ENCODE measurements at regions not wholly inside any gene's neighbourhood (a gene's known extent, or its start where the extent isn't known, plus 50 kb on each side); places are given as distances from the start of the nearest gene placed in this dataset.

DNA sequence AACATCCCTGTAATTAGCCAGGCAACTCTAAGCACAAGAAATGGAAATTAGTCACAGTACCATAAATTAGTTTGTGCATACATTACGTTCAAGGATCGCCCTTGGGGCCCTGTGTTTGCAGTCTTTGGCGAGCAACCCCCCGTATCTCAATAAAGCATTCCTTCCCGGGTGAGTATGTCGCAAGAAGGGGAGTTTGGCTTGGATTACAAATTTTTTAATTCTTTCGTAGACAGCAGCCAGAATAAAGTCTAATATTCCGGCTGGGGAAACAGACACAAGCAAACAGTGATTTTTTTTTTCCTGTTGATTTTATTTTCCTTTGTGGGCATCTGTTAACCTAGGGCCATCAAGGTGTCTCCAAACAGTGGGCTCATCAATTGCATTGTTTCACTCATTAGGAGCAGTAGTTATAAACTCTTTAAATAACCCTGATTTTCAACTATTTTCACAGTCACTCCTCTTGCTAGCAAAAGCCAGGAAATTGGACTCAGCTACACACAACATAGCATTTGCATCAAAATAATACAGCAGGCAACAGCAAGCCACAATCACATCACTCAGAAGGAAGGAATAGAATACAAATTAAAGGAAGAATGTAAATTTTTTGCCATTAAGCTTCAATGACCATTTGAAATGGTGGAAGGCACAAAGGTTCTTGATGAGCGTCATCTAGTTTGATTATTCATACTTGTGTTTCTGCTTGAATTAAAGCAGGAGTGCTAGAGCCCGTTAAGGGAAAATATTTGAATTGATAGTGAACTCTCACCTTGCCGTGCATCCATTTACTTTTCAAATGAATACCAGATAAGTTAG is 85.3 kb downstream of the LINC00237 start:
- Histone ChIP-seq H3K27me3 (ENCODE audit: control insufficient read depth in 1 of 2, insufficient read depth in 2 of 2, low read length in 2 of 2) (no peaks in the 10 kb centered on the region), H3K27ac (ENCODE audit: low read depth in 2 of 2, low read length in 1 of 2) (no peak overlapping the region), H3K9me3 (ENCODE audit: control insufficient read depth in 2 of 2, insufficient read depth in 1 of 2, low read depth in 1 of 2, low read length in 1 of 2) (no peaks in the 10 kb centered on the region), H3K36me3 (ENCODE audit: control insufficient read depth in 2 of 2, insufficient read depth in 2 of 2, low read length in 1 of 2) (no peaks in the 10 kb centered on the region), H3K4me3 (ENCODE audit: low read depth in 1 of 2, low read length in 2 of 2) (no peak overlapping the region), H3K4me1 (ENCODE audit: control insufficient read depth in 2 of 2, insufficient read depth in 2 of 2, low read length in 1 of 2) (no peaks in the 10 kb centered on the region)
- WGBS, 2 donors, result 39 to 49% methylated on average over 11 of the region's 11 CpGs

DNA sequence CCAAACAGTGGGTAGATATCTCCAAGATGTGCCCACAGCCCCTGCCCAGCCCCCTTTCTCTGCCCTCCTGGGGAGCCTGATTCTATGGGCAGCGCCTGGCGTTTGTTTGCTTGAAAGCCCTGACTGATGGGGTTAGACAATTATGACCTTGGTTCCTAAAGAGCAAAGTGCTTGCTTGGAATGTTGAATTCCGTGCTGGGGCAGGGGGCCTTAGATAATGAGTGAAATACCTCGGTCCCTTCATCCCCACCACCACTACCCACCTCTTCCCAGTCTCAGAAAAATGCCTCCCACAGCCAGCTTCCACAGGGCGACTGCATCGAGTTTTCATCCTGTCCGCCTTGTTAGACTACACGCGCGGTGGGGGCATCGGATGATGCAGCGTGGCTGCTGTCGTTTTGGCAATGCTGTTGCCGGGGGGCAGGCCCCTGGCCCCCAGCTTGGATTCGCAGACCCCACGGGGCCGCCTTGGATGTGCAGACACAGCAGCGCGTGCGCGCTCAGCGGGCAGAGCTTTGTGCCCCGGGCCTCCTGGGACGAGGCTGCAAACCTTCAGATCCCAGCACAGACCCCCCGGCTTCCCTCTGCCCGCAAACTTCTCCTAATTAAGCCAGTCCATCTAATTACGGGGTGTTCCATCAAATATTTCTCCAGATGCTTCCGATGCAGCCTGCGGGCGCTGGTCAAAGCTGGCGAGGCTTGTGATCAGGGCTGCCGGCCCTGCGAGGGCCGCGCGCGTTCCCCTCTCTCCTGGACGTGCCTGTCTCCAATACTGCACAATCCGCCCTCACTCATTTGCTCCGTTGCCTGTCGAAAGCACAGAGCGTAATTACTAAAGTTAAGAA is 86.1 kb downstream of the LINC00237 start:
- Histone ChIP-seq H3K4me1 (ENCODE audit: control insufficient read depth in 2 of 2, insufficient read depth in 2 of 2, low read length in 1 of 2) (no peaks in the 10 kb centered on the region), H3K27ac (ENCODE audit: low read depth in 2 of 2, low read length in 1 of 2) (no peak overlapping the region), H3K4me3 (ENCODE audit: low read depth in 1 of 2, low read length in 2 of 2) (no peak overlapping the region), H3K36me3 (ENCODE audit: control insufficient read depth in 2 of 2, insufficient read depth in 2 of 2, low read length in 1 of 2) (no peaks in the 10 kb centered on the region), H3K9me3 (ENCODE audit: control insufficient read depth in 2 of 2, insufficient read depth in 1 of 2, low read depth in 1 of 2, low read length in 1 of 2) (no peaks in the 10 kb centered on the region), H3K27me3 (ENCODE audit: control insufficient read depth in 1 of 2, insufficient read depth in 2 of 2, low read length in 2 of 2) (no peaks in the 10 kb centered on the region)
- WGBS, 2 donors, result 18 to 23% methylated on average over 42 of the region's 42 CpGs

DNA sequence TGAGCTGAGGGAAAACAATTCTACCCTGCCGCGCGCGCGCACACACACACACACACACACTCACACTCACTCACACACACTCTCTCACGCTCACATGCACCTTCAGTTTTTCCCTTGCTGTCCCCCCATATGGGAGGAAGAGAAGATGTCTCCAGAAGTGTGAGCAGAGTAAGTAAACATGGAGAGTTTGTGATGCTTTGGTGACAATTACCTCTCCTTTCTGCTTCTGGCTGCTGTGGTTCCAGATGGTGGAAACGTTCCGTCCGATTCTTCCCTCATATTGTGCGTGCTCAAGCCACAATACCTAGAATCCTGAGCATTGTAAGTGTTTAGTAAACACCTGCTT is 86.7 kb downstream of the LINC00237 start:
- Histone ChIP-seq H3K27ac (ENCODE audit: low read depth in 2 of 2, low read length in 1 of 2) (no peak overlapping the region), H3K4me1 (ENCODE audit: control insufficient read depth in 2 of 2, insufficient read depth in 2 of 2, low read length in 1 of 2) (no peaks in the 10 kb centered on the region), H3K27me3 (ENCODE audit: control insufficient read depth in 1 of 2, insufficient read depth in 2 of 2, low read length in 2 of 2) (no peaks in the 10 kb centered on the region), H3K36me3 (ENCODE audit: control insufficient read depth in 2 of 2, insufficient read depth in 2 of 2, low read length in 1 of 2) (no peaks in the 10 kb centered on the region), H3K9me3 (ENCODE audit: control insufficient read depth in 2 of 2, insufficient read depth in 1 of 2, low read depth in 1 of 2, low read length in 1 of 2) (no peaks in the 10 kb centered on the region), H3K4me3 (ENCODE audit: low read depth in 1 of 2, low read length in 2 of 2) (no peak overlapping the region)
- WGBS, 2 donors, result 72 to 81% methylated on average over 10 of the region's 10 CpGs

DNA sequence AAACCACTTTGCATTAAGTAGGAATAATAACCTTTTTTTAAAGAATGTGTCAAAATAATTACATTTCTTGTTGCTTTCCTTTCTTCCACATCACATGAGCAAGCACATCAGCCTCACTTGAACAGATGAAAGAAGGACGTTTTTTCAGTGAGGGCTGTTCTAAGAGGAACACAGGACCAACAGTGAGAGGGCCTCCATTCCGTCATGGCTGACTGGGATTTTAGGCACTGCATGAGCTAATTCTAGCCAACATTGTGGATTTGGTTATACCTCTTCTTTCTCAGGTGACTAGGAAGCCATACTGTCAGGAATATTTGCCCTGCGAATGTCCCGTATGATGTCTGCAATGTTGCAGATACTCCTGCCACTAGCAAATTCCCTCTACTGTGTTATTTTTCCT is 87.6 kb downstream of the LINC00237 start:
- H3K27me3 ChIP-seq (ENCODE audit: control insufficient read depth in 1 of 2, insufficient read depth in 2 of 2, low read length in 2 of 2), result no peaks in the 10 kb centered on the region
- 75 to 80% methylated on average over 4 of the region's 4 CpGs for WGBS, 2 donors

DNA sequence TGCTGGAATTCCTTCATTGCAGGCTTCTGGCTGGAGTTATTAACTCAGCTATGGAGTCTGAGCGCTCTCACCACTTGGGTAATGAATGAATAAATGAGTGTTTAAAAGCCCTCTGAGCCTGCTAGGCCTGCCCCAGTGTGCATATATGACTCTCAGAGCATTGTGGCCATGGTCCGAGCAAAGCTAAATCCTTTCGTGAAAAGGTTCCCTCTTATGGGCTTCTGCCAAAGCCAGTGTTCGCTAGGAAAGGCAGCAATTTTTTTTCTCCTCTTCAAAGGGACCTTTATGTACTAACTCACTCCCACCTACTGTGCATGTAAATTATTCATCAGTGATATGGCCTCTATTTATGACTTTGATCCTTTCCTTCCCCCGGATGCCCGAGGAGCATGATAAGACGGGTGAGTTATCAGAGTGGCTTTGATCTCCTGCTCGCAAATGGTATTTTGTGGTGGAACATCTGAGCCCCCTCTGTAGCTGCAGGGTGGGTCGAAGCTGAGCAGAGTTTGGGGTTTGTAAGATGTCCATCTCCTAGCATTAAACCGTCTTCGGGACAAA is 88.6 kb downstream of the LINC00237 start:
- H3K27me3 ChIP-seq (ENCODE audit: control insufficient read depth in 1 of 2, insufficient read depth in 2 of 2, low read length in 2 of 2), result no peaks in the 10 kb centered on the region
- no peak overlapping the region for H3K27ac ChIP-seq (ENCODE audit: low read depth in 2 of 2, low read length in 1 of 2)
- WGBS, 2 donors, result 50 to 57% methylated on average over 11 of the region's 11 CpGs
- no peaks in the 10 kb centered on the region for H3K36me3 ChIP-seq (ENCODE audit: control insufficient read depth in 2 of 2, insufficient read depth in 2 of 2, low read length in 1 of 2)
- H3K4me1 ChIP-seq (ENCODE audit: control insufficient read depth in 2 of 2, insufficient read depth in 2 of 2, low read length in 1 of 2), result no peaks in the 10 kb centered on the region
- H3K4me3 ChIP-seq (ENCODE audit: low read depth in 1 of 2, low read length in 2 of 2), result no peak overlapping the region
- peaks cover 0 to 3% of the 10 kb centered on the region in 2 donors for H3K9me3 ChIP-seq (ENCODE audit: control insufficient read depth in 2 of 2, insufficient read depth in 1 of 2, low read depth in 1 of 2, low read length in 1 of 2)

More for the DNA sequence above, 87.6 kb downstream of the LINC00237 start:
- Histone ChIP-seq H3K4me3 (ENCODE audit: low read depth in 1 of 2, low read length in 2 of 2) (no peak overlapping the region), H3K9me3 (ENCODE audit: control insufficient read depth in 2 of 2, insufficient read depth in 1 of 2, low read depth in 1 of 2, low read length in 1 of 2) (peaks cover 0 to 3% of the 10 kb centered on the region in 2 donors), H3K4me1 (ENCODE audit: control insufficient read depth in 2 of 2, insufficient read depth in 2 of 2, low read length in 1 of 2) (no peaks in the 10 kb centered on the region), H3K27ac (ENCODE audit: low read depth in 2 of 2, low read length in 1 of 2) (no peak overlapping the region), H3K36me3 (ENCODE audit: control insufficient read depth in 2 of 2, insufficient read depth in 2 of 2, low read length in 1 of 2) (no peaks in the 10 kb centered on the region)

DNA sequence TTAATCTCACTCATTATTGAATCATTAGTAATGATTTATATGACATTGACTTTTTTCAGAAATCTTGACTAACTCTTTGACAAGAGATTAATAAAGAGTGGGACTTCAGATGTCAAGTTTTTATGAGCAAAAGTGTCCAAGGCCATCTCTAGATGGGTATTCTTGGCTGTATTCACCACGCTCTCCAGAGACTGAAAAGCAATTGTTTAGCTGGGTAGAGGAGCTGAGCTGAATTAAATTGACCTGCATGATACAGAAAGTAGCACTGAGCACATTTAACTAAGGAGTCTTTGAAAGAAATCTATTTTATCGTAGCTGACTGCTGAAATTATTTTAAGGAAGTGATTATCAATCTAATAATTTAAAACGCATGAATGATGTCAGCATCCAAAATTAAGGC is 89.4 kb downstream of the LINC00237 start:
- peaks cover 0 to 3% of the 10 kb centered on the region in 2 donors for H3K9me3 ChIP-seq (ENCODE audit: control insufficient read depth in 2 of 2, insufficient read depth in 1 of 2, low read depth in 1 of 2, low read length in 1 of 2)
- no peak overlapping the region for H3K27ac ChIP-seq (ENCODE audit: low read depth in 2 of 2, low read length in 1 of 2)
- WGBS, 2 donors, result 59 to 82% methylated on average over 3 of the region's 3 CpGs
- H3K36me3 ChIP-seq (ENCODE audit: control insufficient read depth in 2 of 2, insufficient read depth in 2 of 2, low read length in 1 of 2), result no peaks in the 10 kb centered on the region
- H3K27me3 ChIP-seq (ENCODE audit: control insufficient read depth in 1 of 2, insufficient read depth in 2 of 2, low read length in 2 of 2), result no peaks in the 10 kb centered on the region
- no peak overlapping the region for H3K4me3 ChIP-seq (ENCODE audit: low read depth in 1 of 2, low read length in 2 of 2)
- no peaks in the 10 kb centered on the region for H3K4me1 ChIP-seq (ENCODE audit: control insufficient read depth in 2 of 2, insufficient read depth in 2 of 2, low read length in 1 of 2)

DNA sequence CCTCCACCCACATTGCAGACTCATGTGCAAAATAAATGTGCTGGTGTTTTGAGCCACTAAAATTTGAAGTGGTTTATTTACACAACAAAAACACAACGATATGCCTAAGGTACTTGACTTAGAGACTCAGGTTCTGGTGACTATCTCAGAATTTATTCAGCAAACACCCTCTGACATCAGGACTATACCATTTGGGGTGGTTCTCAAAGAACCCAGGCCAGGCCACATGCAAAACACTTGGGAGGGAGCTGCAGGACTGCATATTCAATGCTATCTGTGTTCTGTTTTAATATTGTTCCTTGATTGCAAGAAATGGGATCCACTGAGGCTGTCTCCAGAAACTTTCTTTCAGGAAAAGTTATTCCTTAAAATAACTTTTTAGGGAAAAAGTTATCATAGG is 91.6 kb downstream of the LINC00237 start:
- H3K4me1 ChIP-seq (ENCODE audit: control insufficient read depth in 2 of 2, insufficient read depth in 2 of 2, low read length in 1 of 2), result no peaks in the 10 kb centered on the region
- no peak overlapping the region for H3K27ac ChIP-seq (ENCODE audit: low read depth in 2 of 2, low read length in 1 of 2)
- H3K4me3 ChIP-seq (ENCODE audit: low read depth in 1 of 2, low read length in 2 of 2), result no peak overlapping the region
- 46 to 61% methylated on average over 1 of the region's 1 CpG for WGBS, 2 donors
- no peaks in the 10 kb centered on the region for H3K36me3 ChIP-seq (ENCODE audit: control insufficient read depth in 2 of 2, insufficient read depth in 2 of 2, low read length in 1 of 2)
- H3K27me3 ChIP-seq (ENCODE audit: control insufficient read depth in 1 of 2, insufficient read depth in 2 of 2, low read length in 2 of 2), result no peaks in the 10 kb centered on the region
- peaks cover 0 to 3% of the 10 kb centered on the region in 2 donors for H3K9me3 ChIP-seq (ENCODE audit: control insufficient read depth in 2 of 2, insufficient read depth in 1 of 2, low read depth in 1 of 2, low read length in 1 of 2)

DNA sequence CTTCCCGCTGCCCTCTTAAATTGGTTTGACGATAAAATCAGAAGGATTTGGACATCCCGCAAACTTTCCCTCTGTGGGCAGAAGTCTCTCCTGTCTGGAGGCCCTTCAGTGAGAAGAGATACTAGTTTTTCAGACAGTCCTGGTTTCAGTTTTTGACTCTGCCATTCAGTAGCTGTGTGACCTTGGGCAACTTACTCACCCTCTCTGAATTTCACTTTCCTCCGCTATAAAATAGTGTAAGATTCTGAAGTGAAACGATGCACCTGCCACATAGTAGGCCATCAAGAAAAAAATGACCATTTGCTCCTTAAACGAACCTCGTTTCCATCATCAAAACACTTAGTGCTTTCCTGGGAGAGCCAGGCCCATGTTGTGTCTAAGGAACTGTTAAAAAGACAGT is 97.2 kb downstream of the LINC00237 start:
- Histone ChIP-seq H3K4me1 (ENCODE audit: control insufficient read depth in 2 of 2, insufficient read depth in 2 of 2, low read length in 1 of 2) (no peaks in the 10 kb centered on the region), H3K36me3 (ENCODE audit: control insufficient read depth in 2 of 2, insufficient read depth in 2 of 2, low read length in 1 of 2) (no peaks in the 10 kb centered on the region), H3K27me3 (ENCODE audit: control insufficient read depth in 1 of 2, insufficient read depth in 2 of 2, low read length in 2 of 2) (no peaks in the 10 kb centered on the region), H3K9me3 (ENCODE audit: control insufficient read depth in 2 of 2, insufficient read depth in 1 of 2, low read depth in 1 of 2, low read length in 1 of 2) (peaks cover 0 to 3% of the 10 kb centered on the region in 2 donors), H3K27ac (ENCODE audit: low read depth in 2 of 2, low read length in 1 of 2) (no peak overlapping the region), H3K4me3 (ENCODE audit: low read depth in 1 of 2, low read length in 2 of 2) (no peak overlapping the region)
- WGBS, 2 donors, result 84 to 86% methylated on average over 7 of the region's 7 CpGs

DNA sequence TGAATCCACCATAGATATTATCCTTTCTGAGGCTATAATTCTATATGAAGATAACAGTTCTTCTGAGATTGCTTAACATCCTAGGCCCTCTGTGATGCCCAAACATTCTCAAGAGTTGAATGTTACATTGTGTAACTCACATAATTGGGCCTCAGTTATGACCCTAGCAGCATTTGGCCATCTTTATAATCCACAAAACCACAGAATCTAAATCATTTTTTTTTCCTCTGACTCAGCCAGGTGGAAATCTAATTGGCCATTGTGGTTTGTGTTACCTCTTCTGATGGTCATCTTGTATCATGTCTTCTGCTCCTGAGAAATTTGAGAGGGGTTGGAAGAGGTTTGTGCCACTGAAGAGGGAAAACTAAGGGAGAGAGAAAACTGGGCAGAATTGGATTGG is 99.5 kb downstream of the LINC00237 start:
- H3K27me3 ChIP-seq (ENCODE audit: control insufficient read depth in 1 of 2, insufficient read depth in 2 of 2, low read length in 2 of 2), result no peaks in the 10 kb centered on the region
- no peaks in the 10 kb centered on the region for H3K4me1 ChIP-seq (ENCODE audit: control insufficient read depth in 2 of 2, insufficient read depth in 2 of 2, low read length in 1 of 2)
- H3K27ac ChIP-seq (ENCODE audit: low read depth in 2 of 2, low read length in 1 of 2), result no peak overlapping the region
- H3K4me3 ChIP-seq (ENCODE audit: low read depth in 1 of 2, low read length in 2 of 2), result no peak overlapping the region
- no peaks in the 10 kb centered on the region for H3K9me3 ChIP-seq (ENCODE audit: control insufficient read depth in 2 of 2, insufficient read depth in 1 of 2, low read depth in 1 of 2, low read length in 1 of 2)
- H3K36me3 ChIP-seq (ENCODE audit: control insufficient read depth in 2 of 2, insufficient read depth in 2 of 2, low read length in 1 of 2), result no peaks in the 10 kb centered on the region
